ENCODE measurements at regions not wholly inside any gene's neighbourhood (a gene's known extent, or its start where the extent isn't known, plus 50 kb on each side); places are given as distances from the start of the nearest gene placed in this dataset.

GRCh38 chr3:34924961-34925360, 714.4 kb upstream of the ARPP21 start:
- no peak overlapping the region for H3K4me3 ChIP-seq (ENCODE audit: low read length)
- TF ChIP-seq CTCF (IDR thresholded peaks at IDR 0.05; ENCODE audit: insufficient read depth, low read depth, low read length, missing control alignments) = no peak
- no peak for DNase-seq (ENCODE audit: low read depth)

GRCh38 chr3:34925851-34926250, 713.5 kb upstream of the ARPP21 start:
- no peak overlapping the region for H3K4me3 ChIP-seq (ENCODE audit: low read length)
- DNase-seq (ENCODE audit: low read depth) = no peak
- no peak for TF ChIP-seq CTCF (IDR thresholded peaks at IDR 0.05; ENCODE audit: insufficient read depth, low read depth, low read length, missing control alignments)

- no peak for TF ChIP-seq CTCF (IDR thresholded peaks at IDR 0.05; ENCODE audit: insufficient read depth, low read depth, low read length, missing control alignments)
- no peak for DNase-seq (ENCODE audit: low read depth)
- no peak overlapping the region for H3K4me3 ChIP-seq (ENCODE audit: low read length)
These were observed 710.3 kb upstream of the ARPP21 start for GRCh38 chr3:34929036-34929435.

GRCh38 chr3:34934660-34935059, 704.7 kb upstream of the ARPP21 start:
- DNase-seq (ENCODE audit: low read depth) = no peak
- no peak overlapping the region for H3K4me3 ChIP-seq (ENCODE audit: low read length)
- TF ChIP-seq CTCF (IDR thresholded peaks at IDR 0.05; ENCODE audit: insufficient read depth, low read depth, low read length, missing control alignments) = no peak

- no peak overlapping the region for H3K4me3 ChIP-seq (ENCODE audit: low read length)
- DNase-seq (ENCODE audit: low read depth) = no peak
- no peak for TF ChIP-seq CTCF (IDR thresholded peaks at IDR 0.05; ENCODE audit: insufficient read depth, low read depth, low read length, missing control alignments)
These were observed 700.5 kb upstream of the ARPP21 start for GRCh38 chr3:34938784-34939183.

- no peak overlapping the region for H3K4me3 ChIP-seq (ENCODE audit: low read length)
- no peak for TF ChIP-seq CTCF (IDR thresholded peaks at IDR 0.05; ENCODE audit: insufficient read depth, low read depth, low read length, missing control alignments)
- no peak for DNase-seq (ENCODE audit: low read depth)
These were observed 697.1 kb upstream of the ARPP21 start for GRCh38 chr3:34942256-34942655.

- DNase-seq (ENCODE audit: low read depth) = peak; percentile 14
- H3K4me3 ChIP-seq (ENCODE audit: low read length) = no peak overlapping the region
- TF ChIP-seq CTCF (IDR thresholded peaks at IDR 0.05; ENCODE audit: insufficient read depth, low read depth, low read length, missing control alignments) = no peak
These were observed 691.5 kb upstream of the ARPP21 start for GRCh38 chr3:34947834-34948233.
